DND-41 (cell line): ENCODE measurements at regions not wholly inside any gene's neighbourhood (a gene's known extent, or its start where the extent isn't known, plus 50 kb on each side); places are given as distances from the start of the nearest gene placed in this dataset.

Experiments
- ATAC-seq: fragments of 200-7000 bp; cut with Tn5 transposase; 3 replicates; pipeline ENCODE4 v1.9.1; 2021; ENCODE audit warnings: low read depth; ENCODE audit not compliant: insufficient read depth
- DNase-seq: peaks from one replicate; pipeline ENCODE4 v3.0.0-alpha.2; 2020
- H2AFZ ChIP-seq: 2 replicates; pipeline ENCODE4 v1.6.0; 2012; ENCODE audit warnings: low read depth, low read length
- H3K27ac ChIP-seq: 2 replicates; pipeline ENCODE4 v1.5.1; 2012; ENCODE audit warnings: low read length, inconsistent platforms
- H3K27me3 ChIP-seq: fragments of 200-600 bp; sonication (generic); 2 replicates; pipeline ENCODE4 v1.6.0; 2012; ENCODE audit warnings: low read length, mild to moderate bottlenecking, inconsistent platforms; ENCODE audit not compliant: insufficient read depth, poor library complexity
- H3K36me3 ChIP-seq: 2 replicates; pipeline ENCODE4 v1.5.1; 2012; ENCODE audit warnings: low read length, inconsistent platforms; ENCODE audit not compliant: insufficient read depth
- H3K4me1 ChIP-seq: 2 replicates; pipeline ENCODE4 v1.5.1; 2012; ENCODE audit warnings: mild to moderate bottlenecking, low read length; ENCODE audit not compliant: insufficient read depth
- H3K4me2 ChIP-seq: 2 replicates; pipeline ENCODE4 v1.6.0; 2012; ENCODE audit warnings: mild to moderate bottlenecking, moderate library complexity, low read length, inconsistent platforms; ENCODE audit not compliant: insufficient read depth
- H3K4me3 ChIP-seq, 2 experiments: fragments of 200-600 bp in 1 of 2; shearing (Covaris generic) in 1 of 2; 2 replicates each; pipeline ENCODE4 v1.5.1; 2012 to 2016; ENCODE audit warnings: inconsistent platforms in 2 of 2, low read length in 2 of 2, mild to moderate bottlenecking in 2 of 2, low read depth in 1 of 2, moderate library complexity in 1 of 2
- H3K79me2 ChIP-seq: 2 replicates; pipeline ENCODE4 v1.6.0; 2012; ENCODE audit warnings: low read length, inconsistent platforms; ENCODE audit not compliant: insufficient read depth
- H3K9ac ChIP-seq: 2 replicates; pipeline ENCODE4 v1.6.0; 2012; ENCODE audit warnings: low read depth, mild to moderate bottlenecking, inconsistent platforms, low read length, moderate library complexity
- H3K9me3 ChIP-seq: 2 replicates; pipeline ENCODE4 v1.5.1; 2012; ENCODE audit warnings: low read length, moderate library complexity, mild to moderate bottlenecking, inconsistent platforms; ENCODE audit not compliant: insufficient read depth, severe bottlenecking
- H4K20me1 ChIP-seq: 2 replicates; pipeline ENCODE4 v1.6.0; 2012; ENCODE audit warnings: low read length; ENCODE audit not compliant: insufficient read depth
- CTCF ChIP-seq: IDR thresholded peaks from 2 replicates; pipeline ENCODE4 v1.5.1; 2012; ENCODE audit warnings: borderline replicate concordance, low read length, moderate library complexity, mild to moderate bottlenecking; ENCODE audit not compliant: poor library complexity, severe bottlenecking; ENCODE audit errors: extremely low read depth
- EZH2 ChIP-seq: IDR thresholded peaks from 3 replicates; pipeline ENCODE4 v1.6.1; 2012; ENCODE audit warnings: borderline replicate concordance, low read depth, mild to moderate bottlenecking, moderate library complexity, low read length, inconsistent platforms; ENCODE audit not compliant: severe bottlenecking

- Histone ChIP-seq H3K36me3 (no peaks in the 10 kb centered on the region), H3K27ac (no peak overlapping the region), H4K20me1 (no peaks in the 10 kb centered on the region), H3K4me2 (no peak overlapping the region), H3K4me3 (no peak overlapping the region), H3K79me2 (no peaks in the 10 kb centered on the region), H3K9ac (no peak overlapping the region), H3K4me1 (no peaks in the 10 kb centered on the region), H3K27me3 (no peaks in the 10 kb centered on the region), H3K9me3 (no peaks in the 10 kb centered on the region), H2AFZ (no peak overlapping the region)
- no peak for ATAC-seq
- no peak for DNase-seq
- TF ChIP-seq CTCF: no peak
These were observed 231.2 kb upstream of the USP24 start for GRCh38 chr1:55446351-55446750.

GRCh38 chr1:55445416-55445815, 230.3 kb upstream of the USP24 start:
- Histone ChIP-seq H3K27ac (no peak overlapping the region), H3K9me3 (no peaks in the 10 kb centered on the region), H3K79me2 (no peaks in the 10 kb centered on the region), H3K4me2 (no peak overlapping the region), H3K4me3 (no peak overlapping the region), H4K20me1 (no peaks in the 10 kb centered on the region), H3K4me1 (no peaks in the 10 kb centered on the region), H3K9ac (no peak overlapping the region), H3K27me3 (no peaks in the 10 kb centered on the region), H2AFZ (no peak overlapping the region), H3K36me3 (no peaks in the 10 kb centered on the region)
- TF ChIP-seq CTCF (no peak), EZH2 (no peak)
- DNase-seq (no peak), ATAC-seq (no peak)

- Histone ChIP-seq H3K4me2 (no peak overlapping the region), H4K20me1 (no peaks in the 10 kb centered on the region), H3K27me3 (no peaks in the 10 kb centered on the region), H2AFZ (no peak overlapping the region), H3K4me3 (no peak overlapping the region), H3K4me1 (no peaks in the 10 kb centered on the region), H3K36me3 (no peaks in the 10 kb centered on the region), H3K9me3 (no peaks in the 10 kb centered on the region), H3K9ac (no peak overlapping the region), H3K79me2 (no peaks in the 10 kb centered on the region), H3K27ac (no peak overlapping the region)
- no peak for TF ChIP-seq CTCF
- TF ChIP-seq EZH2: no peak
- no peak for DNase-seq
- no peak for ATAC-seq
These were observed 229.5 kb upstream of the USP24 start for GRCh38 chr1:55444667-55445066.
